ENCODE measurements at regions not wholly inside any gene's neighbourhood (a gene's known extent, or its start where the extent isn't known, plus 50 kb on each side); places are given as distances from the start of the nearest gene placed in this dataset.

DNA sequence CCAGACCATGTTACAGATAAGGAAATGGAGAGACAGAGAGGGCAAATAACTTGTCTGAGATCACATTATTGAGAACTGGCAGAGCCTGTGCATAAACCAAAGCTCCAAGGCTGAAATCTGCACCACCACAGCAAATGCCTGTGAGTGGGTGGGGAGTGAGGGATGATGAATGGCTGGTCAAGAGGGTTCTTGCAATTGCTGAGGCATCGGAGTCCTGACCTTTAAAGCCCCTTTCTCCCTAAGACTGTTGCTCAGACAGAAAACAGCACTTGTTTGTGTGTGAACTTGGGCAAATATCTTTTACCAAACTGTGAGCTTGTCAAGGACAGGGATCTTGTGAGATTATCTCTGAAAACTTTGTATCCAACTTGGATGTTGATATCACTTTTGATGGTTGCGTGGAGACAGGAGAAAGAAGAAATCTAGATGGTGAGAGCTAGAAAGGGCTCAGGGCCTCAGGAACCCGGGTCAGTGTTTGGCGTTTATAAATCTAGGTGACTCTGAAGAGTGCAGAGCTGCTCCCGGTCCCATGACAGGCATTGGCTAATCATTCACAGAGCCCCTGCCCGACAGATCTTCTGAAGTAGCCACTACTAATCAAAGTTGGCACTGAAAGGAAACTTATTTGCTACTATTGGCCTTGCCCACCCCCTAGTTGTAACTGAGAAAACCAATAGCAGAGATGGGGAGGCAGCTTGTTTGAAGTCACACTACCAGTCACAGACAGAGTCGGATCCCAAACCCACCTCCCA is 122.3 kb downstream of the FOXD2 start:
- no peak for DNase-seq (ENCODE audit: low read depth)
- TF ChIP-seq, protein P1, sequence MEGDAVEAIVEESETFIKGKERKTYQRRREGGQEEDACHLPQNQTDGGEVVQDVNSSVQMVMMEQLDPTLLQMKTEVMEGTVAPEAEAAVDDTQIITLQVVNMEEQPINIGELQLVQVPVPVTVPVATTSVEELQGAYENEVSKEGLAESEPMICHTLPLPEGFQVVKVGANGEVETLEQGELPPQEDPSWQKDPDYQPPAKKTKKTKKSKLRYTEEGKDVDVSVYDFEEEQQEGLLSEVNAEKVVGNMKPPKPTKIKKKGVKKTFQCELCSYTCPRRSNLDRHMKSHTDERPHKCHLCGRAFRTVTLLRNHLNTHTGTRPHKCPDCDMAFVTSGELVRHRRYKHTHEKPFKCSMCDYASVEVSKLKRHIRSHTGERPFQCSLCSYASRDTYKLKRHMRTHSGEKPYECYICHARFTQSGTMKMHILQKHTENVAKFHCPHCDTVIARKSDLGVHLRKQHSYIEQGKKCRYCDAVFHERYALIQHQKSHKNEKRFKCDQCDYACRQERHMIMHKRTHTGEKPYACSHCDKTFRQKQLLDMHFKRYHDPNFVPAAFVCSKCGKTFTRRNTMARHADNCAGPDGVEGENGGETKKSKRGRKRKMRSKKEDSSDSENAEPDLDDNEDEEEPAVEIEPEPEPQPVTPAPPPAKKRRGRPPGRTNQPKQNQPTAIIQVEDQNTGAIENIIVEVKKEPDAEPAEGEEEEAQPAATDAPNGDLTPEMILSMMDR (IDR thresholded peaks at IDR 0.05; ENCODE audit: low read length, missing control alignments): no peak
- H3K4me3 ChIP-seq (replicated peaks; ENCODE audit: low read depth, low read length): no peak overlapping the region

DNA sequence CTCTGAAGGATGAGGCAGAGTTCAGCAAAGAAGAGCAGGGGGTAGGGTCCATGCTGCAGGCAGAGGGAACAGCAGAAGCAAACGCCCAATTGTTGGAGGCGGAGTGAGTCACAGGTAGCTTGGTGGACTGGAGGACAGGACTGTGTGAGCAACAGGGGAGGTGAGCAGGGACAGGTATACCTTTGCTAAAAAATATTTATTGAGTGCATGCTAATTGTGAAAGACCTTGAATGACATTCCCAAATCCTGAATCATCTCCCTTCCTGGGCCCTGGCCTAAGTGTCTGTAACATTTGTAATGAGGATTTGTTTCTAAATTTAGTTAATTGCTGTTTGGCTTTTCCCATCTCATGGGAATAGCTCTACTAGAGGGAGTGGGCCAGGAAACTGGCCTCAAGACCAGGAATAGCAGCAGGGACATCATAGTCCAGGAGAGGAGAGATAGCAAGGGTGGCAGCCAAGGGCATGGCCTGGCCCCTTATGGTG is 123.7 kb downstream of the FOXD2 start:
- DNase-seq (ENCODE audit: low read depth): no peak
- TF ChIP-seq, protein P1 (IDR thresholded peaks at IDR 0.05; ENCODE audit: low read length, missing control alignments): no peak
- no peak overlapping the region for H3K4me3 ChIP-seq (replicated peaks; ENCODE audit: low read depth, low read length)

DNA sequence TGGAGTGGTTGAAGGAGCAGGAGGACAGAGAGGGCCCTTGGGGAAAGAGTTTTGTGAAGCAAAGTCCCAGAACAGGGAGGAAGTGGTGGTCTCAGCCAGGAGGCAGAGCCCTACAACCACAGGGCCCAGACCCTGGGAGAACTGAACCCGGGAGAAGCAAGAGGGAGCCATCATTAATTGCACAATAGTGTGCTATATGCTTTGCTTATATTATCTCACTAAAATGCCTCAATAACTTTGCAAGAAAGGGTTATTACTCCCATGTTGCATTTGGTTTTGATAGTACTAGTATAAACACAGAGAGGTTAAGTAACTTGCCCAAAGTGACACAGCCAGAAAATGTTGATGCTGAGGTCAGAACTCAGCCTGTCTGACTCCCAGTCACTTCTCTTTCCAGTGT is 124.3 kb downstream of the FOXD2 start:
- TF ChIP-seq, protein P1 (IDR thresholded peaks at IDR 0.05; ENCODE audit: low read length, missing control alignments): no peak
- DNase-seq (ENCODE audit: low read depth): no peak
- H3K4me3 ChIP-seq (replicated peaks; ENCODE audit: low read depth, low read length): no peak overlapping the region

DNA sequence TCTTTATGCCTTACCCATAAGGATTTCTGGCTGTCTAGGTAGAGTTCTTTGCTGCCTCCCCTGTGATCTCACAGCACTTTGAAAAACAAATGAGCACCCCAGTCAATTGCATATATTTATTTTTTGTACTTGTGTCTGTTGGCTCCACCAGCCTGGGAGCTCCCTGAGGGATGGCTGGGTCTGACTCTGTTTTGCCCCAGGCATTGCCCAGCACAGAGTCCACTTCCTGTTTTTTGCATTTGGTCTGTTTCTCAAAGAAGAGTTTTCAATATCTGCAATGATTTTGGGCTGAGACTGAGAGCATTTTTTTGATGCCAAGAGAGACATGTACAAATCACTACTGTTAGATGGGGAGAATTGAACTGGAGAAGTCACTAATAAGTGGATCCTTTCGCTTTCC is 125.0 kb downstream of the FOXD2 start:
- TF ChIP-seq, protein P1 (IDR thresholded peaks at IDR 0.05; ENCODE audit: low read length, missing control alignments): no peak
- no peak for DNase-seq (ENCODE audit: low read depth)

DNA sequence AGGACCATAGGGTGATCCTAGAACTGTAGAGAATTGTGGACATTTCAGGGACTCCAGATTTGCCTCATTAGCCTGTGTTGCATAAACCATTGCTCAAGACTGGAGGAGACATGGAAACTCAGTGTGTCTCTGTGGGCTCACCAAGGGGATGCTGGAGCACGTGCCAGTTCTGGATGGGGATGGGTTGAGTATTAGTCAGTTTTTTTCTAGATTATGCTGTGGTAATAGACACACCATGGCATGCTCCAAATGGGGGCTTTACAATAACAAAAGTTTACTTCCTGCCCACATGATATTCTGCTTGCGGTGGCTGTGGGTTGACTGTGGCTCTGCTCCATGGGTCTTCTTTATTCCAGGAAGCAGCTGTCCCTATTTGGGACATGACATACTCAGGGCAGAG is 125.4 kb downstream of the FOXD2 start:
- TF ChIP-seq, protein P1 (IDR thresholded peaks at IDR 0.05; ENCODE audit: low read length, missing control alignments): no peak
- H3K4me3 ChIP-seq (replicated peaks; ENCODE audit: low read depth, low read length): no peak overlapping the region
- no peak for DNase-seq (ENCODE audit: low read depth)

More for the DNA sequence above, 125.0 kb downstream of the FOXD2 start:
- H3K4me3 ChIP-seq (replicated peaks; ENCODE audit: low read depth, low read length): no peak overlapping the region

DNA sequence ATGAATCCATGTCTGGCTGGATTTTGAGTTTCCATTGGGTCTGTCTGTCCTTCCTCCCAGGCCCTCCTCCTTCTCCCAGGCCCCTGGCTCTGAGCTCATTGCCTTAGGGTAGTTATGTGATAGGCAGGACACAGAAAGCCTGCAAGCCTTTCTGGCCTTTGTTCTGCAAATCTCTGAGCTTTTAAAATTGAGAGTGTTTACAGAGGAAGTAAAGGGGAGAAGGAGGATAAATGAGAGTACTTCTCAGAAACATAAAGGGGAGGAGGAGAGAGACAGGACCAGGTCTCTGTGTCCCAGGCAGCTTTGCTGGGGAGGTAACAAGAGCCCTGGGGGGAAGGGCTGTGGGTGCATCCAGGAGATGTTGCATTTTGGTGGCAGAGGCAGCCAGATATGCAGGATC is 126.7 kb downstream of the FOXD2 start:
- H3K4me3 ChIP-seq (replicated peaks; ENCODE audit: low read depth, low read length): no peak overlapping the region
- no peak for DNase-seq (ENCODE audit: low read depth)
- TF ChIP-seq, protein P1 (IDR thresholded peaks at IDR 0.05; ENCODE audit: low read length, missing control alignments): no peak

DNA sequence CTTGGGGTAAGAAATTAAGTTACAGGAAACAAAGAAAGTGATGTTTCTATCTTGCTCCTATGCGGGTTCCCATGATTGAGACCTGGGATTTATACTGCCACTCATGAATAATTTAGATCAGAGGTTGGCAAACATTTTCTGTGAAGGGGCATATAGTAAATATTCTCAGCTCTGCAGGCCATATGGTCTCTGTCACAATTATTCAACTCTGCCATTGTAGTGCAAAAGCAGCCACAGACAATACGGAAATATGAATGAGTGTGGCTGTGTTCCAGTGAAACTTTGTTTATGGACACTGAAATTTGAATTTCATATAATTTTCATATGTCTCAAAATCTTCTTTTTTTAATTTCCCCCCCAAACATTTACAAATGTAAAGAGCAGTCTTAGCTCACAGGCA is 127.2 kb downstream of the FOXD2 start:
- DNase-seq (ENCODE audit: low read depth): no peak
- H3K4me3 ChIP-seq (replicated peaks; ENCODE audit: low read depth, low read length): no peak overlapping the region
- TF ChIP-seq, protein P1 (IDR thresholded peaks at IDR 0.05; ENCODE audit: low read length, missing control alignments): no peak

Data from fibroblast of pulmonary artery (primary cell).